ENCODE measurements at regions not wholly inside any gene's neighbourhood (a gene's known extent, or its start where the extent isn't known, plus 50 kb on each side); places are given as distances from the start of the nearest gene placed in this dataset.

- TF ChIP-seq NFXL1 (IDR thresholded peaks at IDR 0.05; ENCODE audit: borderline replicate concordance): no peak
- TF ChIP-seq SP1 (IDR thresholded peaks at IDR 0.05; ENCODE audit: low read depth, low read length): no peak
- no peak for TF ChIP-seq STAT3 (IDR thresholded peaks at IDR 0.05; ENCODE audit: low read depth, low read length)
- TF ChIP-seq CHD4 (IDR thresholded peaks at IDR 0.05): no peak
Observed at GRCh38 chr7:66539264-66539623, 89.4 kb upstream of the KCTD7 start (continued).

GRCh38 chr7:66539902-66540375 lies 88.7 kb upstream of the KCTD7 start:
- CTCF ChIA-PET: interaction anchor here (0.9 kb wide), 1 partner anchor 12 kb away, joined by 3 read pairs; no protein-coding TSS in a partner anchor
- no TSS peak for BruUV-seq (replicated peaks)
- FAIRE-seq: no peak
- no peak for TF ChIP-seq ATF3 (IDR thresholded peaks at IDR 0.05; ENCODE audit: borderline replicate concordance, extremely low read depth, low read depth, low read length)
- TF ChIP-seq MXI1 (IDR thresholded peaks at IDR 0.05; ENCODE audit: low read depth, low read length): no peak
- no peak for TF ChIP-seq PRDM15 (CRISPR knock-in tag; IDR thresholded peaks at IDR 0.05)
- no peak for TF ChIP-seq USF1 (IDR thresholded peaks at IDR 0.05; ENCODE audit: borderline replicate concordance, extremely low read length, insufficient read depth, low read depth, low read length)
- TF ChIP-seq TCF12 (IDR thresholded peaks at IDR 0.05; ENCODE audit: low read depth, low read length): no peak
- no peak for TF ChIP-seq SMAD1 (IDR thresholded peaks at IDR 0.05; ENCODE audit: low read depth, partially characterized antibody)
- no peak for TF ChIP-seq STAT1 (conservative IDR thresholded peaks at IDR 0.05)
- TF ChIP-seq MLLT1 (IDR thresholded peaks at IDR 0.05): no peak
- no peak for TF ChIP-seq ZBTB33 (IDR thresholded peaks at IDR 0.05)

More at GRCh38 chr7:66539902-66540375, 88.7 kb upstream of the KCTD7 start:
- Histone ChIP-seq H3K4me3 (no peak overlapping the region), H3K4me1 (ENCODE audit: control insufficient read depth, insufficient read depth, low read length) (no peaks in the 10 kb centered on the region), H3K27ac (ENCODE audit: control insufficient read depth, insufficient read depth) (no peak overlapping the region), H2AFZ (ENCODE audit: control insufficient read depth, low read depth, low read length) (no peak overlapping the region), H3K9me3 (replicated peaks; ENCODE audit: control insufficient read depth, insufficient read depth, low read length) (no peaks in the 10 kb centered on the region), H4K20me1 (ENCODE audit: control insufficient read depth, insufficient read depth) (no peaks in the 10 kb centered on the region), H3K79me2 (ENCODE audit: control insufficient read depth, insufficient read depth, low read length) (no peaks in the 10 kb centered on the region), H3K9ac (ENCODE audit: control insufficient read depth, insufficient read depth, low read length) (no peak overlapping the region), H3K36me3 (ENCODE audit: control insufficient read depth in 2 of 2, insufficient read depth in 2 of 2, low read length in 1 of 2) (peaks cover 2 to 6% of the 10 kb centered on the region in 2 experiments; a peak in 3 of 4 replicates), H3K4me2 (ENCODE audit: control insufficient read depth, insufficient read depth) (no peak overlapping the region), H3K27me3 (replicated peaks in 1 of 2; ENCODE audit: control insufficient read depth in 2 of 2, insufficient read depth in 2 of 2, low read length in 1 of 2) (no peaks in the 10 kb centered on the region)
- in situ Hi-C loops (cut with MboI) (no loop called here), intact Hi-C loops (cut with micrococcal nuclease; ENCODE audit: unreplicated experiment) (no loop called here)
- DNase-seq (ENCODE audit: low read depth, low spot score) (no peak), ATAC-seq (no peak)
- ChIA-PET SMC1A (ENCODE audit: uncharacterized antibody, unreplicated experiment) (no interaction called here), RAD21 (ENCODE audit: unreplicated experiment) (no interaction called here), POLR2A (no interaction called here)
- WGBS (ENCODE audit: insufficient coverage, insufficient replicate concordance, low lambda C conversion rate, missing lambda C conversion rate): 60% methylated on average over 8 of the region's 8 CpGs

Measured in GM12878 (cell line).